H1 (cell line): ENCODE measurements at regions not wholly inside any gene's neighbourhood (a gene's known extent, or its start where the extent isn't known, plus 50 kb on each side); places are given as distances from the start of the nearest gene placed in this dataset.

Source experiments
- JUN ChIP-seq: IDR thresholded peaks from 2 replicates; pipeline ENCODE4 v1.6.1; 2011; ENCODE audit warnings: low read depth, mild to moderate bottlenecking, improper control_type of control experiment, low read length
- RBBP5 ChIP-seq: IDR thresholded peaks from 2 replicates; pipeline ENCODE4 v1.7.1; 2012; ENCODE audit warnings: low read depth, mild to moderate bottlenecking, inconsistent platforms, low read length, moderate library complexity, borderline replicate concordance
- ZNF274 ChIP-seq: IDR thresholded peaks from 2 replicates; pipeline ENCODE4 v1.7.0; 2012; ENCODE audit warnings: low read length, borderline replicate concordance; ENCODE audit errors: extremely low read depth

- no peak for TF ChIP-seq JUN
- no peak for TF ChIP-seq ZNF274
- no peak for TF ChIP-seq RBBP5
Measured at GRCh38 chr6:167505782-167506181, 180.9 kb downstream of the TTLL2 start.
